LNCaP clone FGC (cell line): ENCODE measurements at regions not wholly inside any gene's neighbourhood (a gene's known extent, or its start where the extent isn't known, plus 50 kb on each side); places are given as distances from the start of the nearest gene placed in this dataset.

ENCODE experiments used
- DNase-seq: peaks from one replicate; pipeline ENCODE4 v3.0.0-alpha.2; 2011; ENCODE audit warnings: low read depth
- H3K4me3 ChIP-seq: 2 replicates; pipeline ENCODE4 v1.5.1; 2011; ENCODE audit warnings: mild to moderate bottlenecking, low read depth, low read length, control low read depth
- CTCF ChIP-seq: IDR thresholded peaks from 2 replicates; pipeline ENCODE4 v1.5.1; 2012; ENCODE audit warnings: mild to moderate bottlenecking; ENCODE audit not compliant: control insufficient read depth, insufficient read depth; ENCODE audit errors: extremely low read depth

GRCh38 chr4:43369036-43369594 lies 476.6 kb downstream of the GRXCR1 start:
- no peak for TF ChIP-seq CTCF
- DNase-seq, result no peak

GRCh38 chr4:43373201-43373600 lies 480.7 kb downstream of the GRXCR1 start:
- no peak overlapping the region for H3K4me3 ChIP-seq
- DNase-seq, result no peak
- TF ChIP-seq CTCF, result no peak

More at GRCh38 chr4:43369036-43369594, 476.6 kb downstream of the GRXCR1 start:
- no peak overlapping the region for H3K4me3 ChIP-seq

- TF ChIP-seq CTCF, result no peak
- no peak overlapping the region for H3K4me3 ChIP-seq
- DNase-seq, result no peak
These were observed 481.8 kb downstream of the GRXCR1 start for GRCh38 chr4:43374216-43374751.

- DNase-seq, result no peak
- no peak for TF ChIP-seq CTCF
These were observed 486.5 kb downstream of the GRXCR1 start for GRCh38 chr4:43379016-43379415.

GRCh38 chr4:43380093-43380492 lies 487.6 kb downstream of the GRXCR1 start:
- TF ChIP-seq CTCF, result no peak
- no peak overlapping the region for H3K4me3 ChIP-seq
- DNase-seq, result no peak

More at GRCh38 chr4:43379016-43379415, 486.5 kb downstream of the GRXCR1 start:
- no peak overlapping the region for H3K4me3 ChIP-seq

- TF ChIP-seq CTCF, result no peak
- no peak overlapping the region for H3K4me3 ChIP-seq
- no peak for DNase-seq
These were observed 498.6 kb downstream of the GRXCR1 start for GRCh38 chr4:43391069-43391468.

- no peak for TF ChIP-seq CTCF
- no peak for DNase-seq
- no peak overlapping the region for H3K4me3 ChIP-seq
These were observed 502.5 kb downstream of the GRXCR1 start for GRCh38 chr4:43394976-43395375.
